ENCODE measurements at regions not wholly inside any gene's neighbourhood (a gene's known extent, or its start where the extent isn't known, plus 50 kb on each side); places are given as distances from the start of the nearest gene placed in this dataset.

- H3K79me2 ChIP-seq (replicated peaks; ENCODE audit: insufficient read depth, low read length): no peaks in the 10 kb centered on the region
- H2AFZ ChIP-seq (ENCODE audit: low read depth, low read length): no peak overlapping the region
- H3K4me2 ChIP-seq (ENCODE audit: low read length): no peak overlapping the region
- no peak overlapping the region for H3K4me3 ChIP-seq (ENCODE audit: low read length)
- H4K20me1 ChIP-seq (ENCODE audit: insufficient read depth): no peaks in the 10 kb centered on the region
- H3K27me3 ChIP-seq (ENCODE audit: insufficient read depth, low read depth, low read length): no peaks in the 10 kb centered on the region
- H3K9ac ChIP-seq (ENCODE audit: low read length): no peak overlapping the region
- no peak for TF ChIP-seq SMC3 (conservative IDR thresholded peaks at IDR 0.05; ENCODE audit: poor library complexity)
- TF ChIP-seq POLR2AphosphoS5 (IDR thresholded peaks at IDR 0.05): no peak
- TF ChIP-seq TAF1 (IDR thresholded peaks at IDR 0.05; ENCODE audit: low read depth): no peak
- TF ChIP-seq, protein P1, sequence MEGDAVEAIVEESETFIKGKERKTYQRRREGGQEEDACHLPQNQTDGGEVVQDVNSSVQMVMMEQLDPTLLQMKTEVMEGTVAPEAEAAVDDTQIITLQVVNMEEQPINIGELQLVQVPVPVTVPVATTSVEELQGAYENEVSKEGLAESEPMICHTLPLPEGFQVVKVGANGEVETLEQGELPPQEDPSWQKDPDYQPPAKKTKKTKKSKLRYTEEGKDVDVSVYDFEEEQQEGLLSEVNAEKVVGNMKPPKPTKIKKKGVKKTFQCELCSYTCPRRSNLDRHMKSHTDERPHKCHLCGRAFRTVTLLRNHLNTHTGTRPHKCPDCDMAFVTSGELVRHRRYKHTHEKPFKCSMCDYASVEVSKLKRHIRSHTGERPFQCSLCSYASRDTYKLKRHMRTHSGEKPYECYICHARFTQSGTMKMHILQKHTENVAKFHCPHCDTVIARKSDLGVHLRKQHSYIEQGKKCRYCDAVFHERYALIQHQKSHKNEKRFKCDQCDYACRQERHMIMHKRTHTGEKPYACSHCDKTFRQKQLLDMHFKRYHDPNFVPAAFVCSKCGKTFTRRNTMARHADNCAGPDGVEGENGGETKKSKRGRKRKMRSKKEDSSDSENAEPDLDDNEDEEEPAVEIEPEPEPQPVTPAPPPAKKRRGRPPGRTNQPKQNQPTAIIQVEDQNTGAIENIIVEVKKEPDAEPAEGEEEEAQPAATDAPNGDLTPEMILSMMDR (IDR thresholded peaks at IDR 0.05; ENCODE audit: poor library complexity, severe bottlenecking): no peak
- TF ChIP-seq EP300 (conservative IDR thresholded peaks at IDR 0.05; ENCODE audit: poor library complexity, severe bottlenecking): no peak
- TF ChIP-seq MXI1 (conservative IDR thresholded peaks at IDR 0.05; ENCODE audit: poor library complexity, severe bottlenecking): no peak
- TF ChIP-seq RAD21 (conservative IDR thresholded peaks at IDR 0.05): no peak
- no peak for TF ChIP-seq EZH2 (IDR thresholded peaks at IDR 0.05; ENCODE audit: borderline replicate concordance, insufficient read depth, low read length, poor library complexity, severe bottlenecking)
- TF ChIP-seq, protein P2, sequence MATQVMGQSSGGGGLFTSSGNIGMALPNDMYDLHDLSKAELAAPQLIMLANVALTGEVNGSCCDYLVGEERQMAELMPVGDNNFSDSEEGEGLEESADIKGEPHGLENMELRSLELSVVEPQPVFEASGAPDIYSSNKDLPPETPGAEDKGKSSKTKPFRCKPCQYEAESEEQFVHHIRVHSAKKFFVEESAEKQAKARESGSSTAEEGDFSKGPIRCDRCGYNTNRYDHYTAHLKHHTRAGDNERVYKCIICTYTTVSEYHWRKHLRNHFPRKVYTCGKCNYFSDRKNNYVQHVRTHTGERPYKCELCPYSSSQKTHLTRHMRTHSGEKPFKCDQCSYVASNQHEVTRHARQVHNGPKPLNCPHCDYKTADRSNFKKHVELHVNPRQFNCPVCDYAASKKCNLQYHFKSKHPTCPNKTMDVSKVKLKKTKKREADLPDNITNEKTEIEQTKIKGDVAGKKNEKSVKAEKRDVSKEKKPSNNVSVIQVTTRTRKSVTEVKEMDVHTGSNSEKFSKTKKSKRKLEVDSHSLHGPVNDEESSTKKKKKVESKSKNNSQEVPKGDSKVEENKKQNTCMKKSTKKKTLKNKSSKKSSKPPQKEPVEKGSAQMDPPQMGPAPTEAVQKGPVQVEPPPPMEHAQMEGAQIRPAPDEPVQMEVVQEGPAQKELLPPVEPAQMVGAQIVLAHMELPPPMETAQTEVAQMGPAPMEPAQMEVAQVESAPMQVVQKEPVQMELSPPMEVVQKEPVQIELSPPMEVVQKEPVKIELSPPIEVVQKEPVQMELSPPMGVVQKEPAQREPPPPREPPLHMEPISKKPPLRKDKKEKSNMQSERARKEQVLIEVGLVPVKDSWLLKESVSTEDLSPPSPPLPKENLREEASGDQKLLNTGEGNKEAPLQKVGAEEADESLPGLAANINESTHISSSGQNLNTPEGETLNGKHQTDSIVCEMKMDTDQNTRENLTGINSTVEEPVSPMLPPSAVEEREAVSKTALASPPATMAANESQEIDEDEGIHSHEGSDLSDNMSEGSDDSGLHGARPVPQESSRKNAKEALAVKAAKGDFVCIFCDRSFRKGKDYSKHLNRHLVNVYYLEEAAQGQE (IDR thresholded peaks at IDR 0.05; ENCODE audit: borderline replicate concordance): no peak
- H3F3A ChIP-seq (ENCODE audit: insufficient read depth, low read length, poor library complexity, severe bottlenecking): no peaks in the 10 kb centered on the region
- no peaks in the 10 kb centered on the region for H3K9me2 ChIP-seq (ENCODE audit: insufficient read depth, low read length)
- H3K27ac ChIP-seq (ENCODE audit: low read length): no peak overlapping the region
- H3K9me3 ChIP-seq (ENCODE audit: low read length): no peaks in the 10 kb centered on the region
- H3K36me3 ChIP-seq (ENCODE audit: insufficient read depth, low read length): no peaks in the 10 kb centered on the region
These were observed 154.8 kb downstream of the TPH2 start for GRCh38 chr12:72093424-72093823.

- no peak overlapping the region for H3K27ac ChIP-seq (ENCODE audit: low read length)
These were observed 155.3 kb downstream of the TPH2 start for GRCh38 chr12:72093930-72094329.

More at GRCh38 chr12:72093930-72094329, 155.3 kb downstream of the TPH2 start:
- Histone ChIP-seq H3K79me2 (replicated peaks; ENCODE audit: insufficient read depth, low read length) (no peaks in the 10 kb centered on the region), H3K4me3 (ENCODE audit: low read length) (no peak overlapping the region), H3K27me3 (ENCODE audit: insufficient read depth, low read depth, low read length) (no peaks in the 10 kb centered on the region), H3K9me2 (ENCODE audit: insufficient read depth, low read length) (no peaks in the 10 kb centered on the region), H3K36me3 (ENCODE audit: insufficient read depth, low read length) (no peaks in the 10 kb centered on the region), H3K9me3 (ENCODE audit: low read length) (no peaks in the 10 kb centered on the region), H3K9ac (ENCODE audit: low read length) (no peak overlapping the region), H3F3A (ENCODE audit: insufficient read depth, low read length, poor library complexity, severe bottlenecking) (no peaks in the 10 kb centered on the region), H2AFZ (ENCODE audit: low read depth, low read length) (no peak overlapping the region), H4K20me1 (ENCODE audit: insufficient read depth) (no peaks in the 10 kb centered on the region), H3K4me2 (ENCODE audit: low read length) (no peak overlapping the region)
- TF ChIP-seq EP300 (conservative IDR thresholded peaks at IDR 0.05; ENCODE audit: poor library complexity, severe bottlenecking) (no peak), TAF1 (IDR thresholded peaks at IDR 0.05; ENCODE audit: low read depth) (no peak), RAD21 (conservative IDR thresholded peaks at IDR 0.05) (no peak), POLR2AphosphoS5 (IDR thresholded peaks at IDR 0.05) (no peak), EZH2 (IDR thresholded peaks at IDR 0.05; ENCODE audit: borderline replicate concordance, insufficient read depth, low read length, poor library complexity, severe bottlenecking) (no peak), SMC3 (conservative IDR thresholded peaks at IDR 0.05; ENCODE audit: poor library complexity) (no peak), MXI1 (conservative IDR thresholded peaks at IDR 0.05; ENCODE audit: poor library complexity, severe bottlenecking) (no peak)
- TF ChIP-seq, protein P1 (IDR thresholded peaks at IDR 0.05; ENCODE audit: poor library complexity, severe bottlenecking): no peak
- TF ChIP-seq, protein P2 (IDR thresholded peaks at IDR 0.05; ENCODE audit: borderline replicate concordance): no peak

Measured in neural cell (in vitro differentiated cells).